ENCODE measurements at regions not wholly inside any gene's neighbourhood (a gene's known extent, or its start where the extent isn't known, plus 50 kb on each side); places are given as distances from the start of the nearest gene placed in this dataset.

GRCh38 chr6:111985202-111985731 is 68.6 kb upstream of the CCN6 start:
- peak in 2 of 56 donors; percentile 4 to 15 for DNase-seq

DNA sequence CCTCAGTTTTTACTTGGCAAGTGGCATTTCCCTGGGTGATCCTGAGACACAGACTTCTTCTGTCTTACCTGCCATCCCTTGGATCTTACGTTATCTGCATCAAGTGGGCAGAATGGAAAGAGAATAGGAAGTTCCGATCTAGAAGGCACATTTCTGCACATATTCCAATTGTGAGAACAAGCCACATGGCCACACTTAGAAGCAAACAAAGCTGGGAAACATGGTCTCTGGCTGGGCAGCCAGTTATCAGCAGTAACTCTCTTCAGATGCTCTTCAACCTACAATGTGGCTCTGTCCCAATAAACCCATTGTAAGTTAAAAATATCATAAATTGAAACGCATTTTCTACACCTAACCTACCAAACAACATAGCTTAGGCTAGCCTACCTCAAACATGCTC is 67.3 kb upstream of the CCN6 start:
- no peak for DNase-seq

DNA sequence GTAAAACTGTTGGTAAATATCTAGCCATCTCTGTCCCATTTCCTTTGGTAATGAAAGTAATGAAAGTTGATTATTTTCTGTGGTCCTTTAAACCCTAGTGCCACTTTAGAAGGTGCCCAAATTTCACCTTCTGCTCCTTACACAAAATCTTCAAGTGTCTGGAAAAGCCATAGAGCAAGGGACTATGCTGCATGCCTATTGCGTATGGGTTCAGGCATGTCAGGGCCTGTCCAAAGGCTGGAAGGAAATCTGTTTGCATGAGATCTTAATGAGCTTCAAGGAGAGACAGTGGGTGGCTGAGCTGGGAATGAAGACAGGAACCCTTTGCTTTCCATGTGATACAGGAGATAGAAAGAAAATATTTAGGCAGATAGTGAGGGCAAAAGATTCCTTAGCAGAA is 66.6 kb upstream of the CCN6 start:
- no peak for DNase-seq

- no peak for DNase-seq
These were observed 65.0 kb upstream of the CCN6 start for GRCh38 chr6:111988926-111989325.

DNA sequence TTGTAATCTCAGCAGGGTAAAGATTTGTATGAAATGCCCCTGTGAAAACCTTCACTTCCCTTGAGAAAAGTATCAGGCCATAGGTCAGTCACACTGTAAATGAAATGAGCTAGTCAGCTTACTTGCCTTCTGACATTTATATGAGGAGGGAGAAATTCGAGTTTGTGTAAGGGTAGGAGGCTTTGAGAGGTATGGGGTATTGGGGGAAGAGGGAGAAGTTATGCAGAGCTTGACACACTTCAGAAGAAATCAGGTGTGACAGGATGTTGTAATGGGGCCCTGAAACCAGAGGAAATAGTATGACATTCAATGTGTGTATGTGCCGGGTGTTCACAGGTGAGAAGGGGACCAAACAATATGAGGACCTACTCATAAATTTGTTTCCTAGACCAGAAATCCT is 64.2 kb upstream of the CCN6 start:
- no peak for DNase-seq

- no peak for DNase-seq
These were observed 63.7 kb upstream of the CCN6 start for GRCh38 chr6:111990214-111990613.

DNA sequence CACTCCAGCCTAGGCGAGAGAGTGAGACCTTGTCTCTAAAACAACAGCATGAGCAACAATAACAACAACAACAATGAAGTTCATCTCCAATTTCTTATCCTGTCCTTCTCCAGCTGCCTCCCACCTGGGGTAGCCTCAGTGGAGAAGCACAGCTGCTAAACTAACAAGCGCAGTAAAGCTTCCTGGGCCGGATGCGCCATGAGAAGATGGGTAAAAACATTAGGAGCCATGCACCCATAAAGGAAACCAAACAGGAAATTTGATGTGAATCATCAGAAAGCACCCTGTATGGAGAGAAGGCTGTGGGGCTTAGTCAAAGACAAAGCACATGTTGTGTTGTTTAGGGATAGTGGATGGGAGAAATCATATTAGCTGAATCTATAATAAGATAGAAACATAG is 61.1 kb upstream of the CCN6 start:
- no peak for DNase-seq

DNA sequence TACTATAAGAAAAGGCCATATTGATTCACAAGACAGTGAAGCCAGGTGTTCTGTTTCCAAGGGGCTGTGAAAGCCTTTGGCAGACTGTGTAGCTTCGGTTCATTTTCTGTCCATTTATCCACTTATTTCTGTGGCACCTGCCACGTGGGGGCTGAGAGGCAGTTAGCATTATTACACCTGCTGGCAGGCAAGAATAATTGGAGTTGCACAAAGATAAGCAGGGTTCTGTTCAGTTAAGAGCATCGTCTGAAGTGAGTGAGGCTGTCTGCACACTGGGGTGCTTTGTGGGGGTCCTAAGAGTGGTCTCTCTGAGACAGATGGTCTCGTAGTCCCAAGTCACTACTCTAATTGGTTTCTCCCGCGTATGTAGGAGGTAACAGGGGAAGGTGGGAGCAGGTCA is 60.6 kb upstream of the CCN6 start:
- no peak for DNase-seq

DNA sequence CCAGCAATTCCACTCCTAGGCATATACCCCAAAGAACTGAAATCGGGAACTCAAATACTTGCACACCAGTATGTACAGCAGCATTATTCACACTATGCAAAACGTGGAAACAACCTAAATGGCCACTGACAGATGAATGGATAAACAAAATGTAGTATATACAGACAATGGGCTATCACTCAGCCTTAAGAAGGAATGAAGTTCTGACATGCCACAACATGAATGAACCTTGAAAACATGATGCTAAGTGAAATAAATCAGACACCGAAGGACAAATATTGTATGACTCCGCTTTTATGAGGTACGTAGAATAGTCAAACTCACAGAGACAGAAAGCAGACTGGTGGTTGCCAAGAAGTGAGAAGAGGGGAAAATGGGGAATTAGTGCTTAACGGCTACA is 59.1 kb upstream of the CCN6 start:
- DNase-seq = no peak

GRCh38 chr6:111995404-111995803 is 58.5 kb upstream of the CCN6 start:
- DNase-seq = no peak

- no peak for DNase-seq
These were observed 57.6 kb upstream of the CCN6 start for GRCh38 chr6:111996144-111996865.

GRCh38 chr6:111997078-111997852 is 56.6 kb upstream of the CCN6 start:
- DNase-seq = peak in 55 of 56 donors; percentile 5 to 88 (median 64)

- peak in 5 of 56 donors; percentile 3 to 21 (median 6) for DNase-seq
These were observed 56.1 kb upstream of the CCN6 start for GRCh38 chr6:111997853-111998208.

GRCh38 chr6:112002307-112002706 is 51.6 kb upstream of the CCN6 start:
- no peak for DNase-seq

Measured in nucleus accumbens (tissue), 56 donors.